Right lobe of liver (tissue), 6 donors: ENCODE measurements at regions not wholly inside any gene's neighbourhood (a gene's known extent, or its start where the extent isn't known, plus 50 kb on each side); places are given as distances from the start of the nearest gene placed in this dataset.

Source experiments
- ATAC-seq, 4 donors: fragments of 200-7000 bp; cut with Tn5 transposase; one replicate each; pipeline ENCODE4 v1.9.1; 2020; ENCODE audit warnings: mild to moderate bottlenecking in 4 of 4, moderate library complexity in 4 of 4
- DNase-seq, 3 donors: peaks; one replicate each; pipeline ENCODE4 v3.0.0-alpha.2; 2020
- H3K27ac ChIP-seq, 3 donors: fragments of 200-600 bp; one replicate each; pipeline ENCODE4 v1.8.0; 2022
- H3K27me3 ChIP-seq, 2 donors: fragments of 200-600 bp; one replicate each; pipeline ENCODE4 v1.8.0; 2022
- H3K36me3 ChIP-seq, 4 donors: fragments of 200-600 bp; sonication (generic) in 1 of 4; one replicate each; pipeline versions ENCODE4 v1.5.1 to v1.8.0; 2017 to 2022; ENCODE audit warnings: control low read depth in 1 of 4
- H3K4me1 ChIP-seq, 4 donors: fragments of 200-600 bp; sonication (generic) in 1 of 4; one replicate each; pipeline versions ENCODE4 v1.5.1 to v1.8.0; 2017 to 2022; ENCODE audit warnings: control low read depth in 1 of 4
- H3K4me3 ChIP-seq, 3 donors: fragments of 200-600 bp; one replicate each; pipeline ENCODE4 v1.8.0; 2022
- H3K9me3 ChIP-seq, 4 donors: fragments of 200-600 bp; sonication (generic) in 1 of 4; one replicate each; pipeline versions ENCODE4 v1.5.1 to v1.8.0; 2017 to 2022; ENCODE audit warnings: control low read depth in 1 of 4
- POLR2A ChIP-seq: fragments of 450-650 bp; IDR thresholded peaks from one replicate; pipeline ENCODE4 v1.6.1; 2017; ENCODE audit warnings: antibody characterized with exemption, mild to moderate bottlenecking
- WGBS: methylation state at CpG from one replicate; pipeline ENCODE4 v1.1.6; 2018; ENCODE audit warnings: low coverage, low lambda C conversion rate; ENCODE audit not compliant: insufficient coverage; ENCODE audit errors: missing lambda C conversion rate; 5-methylcytosine and 5-hydroxymethylcytosine counted together
- intact Hi-C, 2 donors: fragments of 100-400 bp; cut with DNase I; formaldehyde crosslinking; loops; one replicate each; pipeline versions ENCODE4 v1.11.2 to v1.14.1; 2022
- TF ChIP-seq, protein P1 (sequence below), 4 donors: fragments of 200-600 bp in 3 of 4; fragments of 450-650 bp in 1 of 4; IDR thresholded peaks; one replicate each; pipeline versions ENCODE4 v1.5.1 to v1.8.0; 2016 to 2022; ENCODE audit warnings: antibody characterized with exemption in 4 of 4, mild to moderate bottlenecking in 2 of 4
- donor health status: DM: no; HTN: yes; CAD: no.
- donor health status: DM: no; HTN: no; CAD: no.
- donor health status: DM: no; HTN: no; CAD: no.
- donor health status: DM: no; HTN: yes; CAD: no.
- donor health status: DM: no; HTN: yes; CAD: no.

GRCh38 chr9:115739096-115739875 is 414.3 kb upstream of the PAPPA start:
- no peak for DNase-seq
- H3K4me1 ChIP-seq, result no peaks in the 10 kb centered on the region
- no peaks in the 10 kb centered on the region for H3K36me3 ChIP-seq
- WGBS, result 75% methylated on average over 7 of the region's 7 CpGs
- TF ChIP-seq POLR2A, result no peak
- TF ChIP-seq, protein P1, sequence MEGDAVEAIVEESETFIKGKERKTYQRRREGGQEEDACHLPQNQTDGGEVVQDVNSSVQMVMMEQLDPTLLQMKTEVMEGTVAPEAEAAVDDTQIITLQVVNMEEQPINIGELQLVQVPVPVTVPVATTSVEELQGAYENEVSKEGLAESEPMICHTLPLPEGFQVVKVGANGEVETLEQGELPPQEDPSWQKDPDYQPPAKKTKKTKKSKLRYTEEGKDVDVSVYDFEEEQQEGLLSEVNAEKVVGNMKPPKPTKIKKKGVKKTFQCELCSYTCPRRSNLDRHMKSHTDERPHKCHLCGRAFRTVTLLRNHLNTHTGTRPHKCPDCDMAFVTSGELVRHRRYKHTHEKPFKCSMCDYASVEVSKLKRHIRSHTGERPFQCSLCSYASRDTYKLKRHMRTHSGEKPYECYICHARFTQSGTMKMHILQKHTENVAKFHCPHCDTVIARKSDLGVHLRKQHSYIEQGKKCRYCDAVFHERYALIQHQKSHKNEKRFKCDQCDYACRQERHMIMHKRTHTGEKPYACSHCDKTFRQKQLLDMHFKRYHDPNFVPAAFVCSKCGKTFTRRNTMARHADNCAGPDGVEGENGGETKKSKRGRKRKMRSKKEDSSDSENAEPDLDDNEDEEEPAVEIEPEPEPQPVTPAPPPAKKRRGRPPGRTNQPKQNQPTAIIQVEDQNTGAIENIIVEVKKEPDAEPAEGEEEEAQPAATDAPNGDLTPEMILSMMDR (IDR thresholded peaks at IDR 0.05), result no peak
- H3K9me3 ChIP-seq, result no peaks in the 10 kb centered on the region
- intact Hi-C loops, result no loop called here
- H3K4me3 ChIP-seq, result no peak overlapping the region
- no peak overlapping the region for H3K27ac ChIP-seq
- no peaks in the 10 kb centered on the region for H3K27me3 ChIP-seq
- no peak for ATAC-seq

DNA sequence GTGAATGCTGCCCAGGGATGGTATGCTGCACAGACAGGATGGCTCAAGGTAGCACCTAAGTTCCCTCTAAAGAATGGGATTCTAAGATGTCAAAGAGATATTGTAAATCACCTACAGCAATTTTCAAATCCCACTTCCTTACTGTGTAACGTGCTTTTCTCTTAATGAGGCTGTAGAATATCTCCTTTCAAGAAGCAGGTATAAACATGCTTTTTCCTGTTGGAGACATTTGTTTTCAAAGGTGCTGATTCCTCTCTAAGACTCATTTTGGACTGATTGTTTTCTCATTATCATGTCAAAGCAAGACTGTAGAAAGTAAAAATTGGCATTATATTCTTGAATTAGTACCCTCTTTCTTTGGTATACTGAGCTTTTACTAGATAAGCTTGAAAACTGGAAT is 412.6 kb upstream of the PAPPA start:
- 17% methylated on average over 1 of the region's 1 CpG for WGBS
- Histone ChIP-seq H3K36me3 (no peaks in the 10 kb centered on the region), H3K4me3 (no peak overlapping the region), H3K27ac (no peak overlapping the region), H3K4me1 (no peaks in the 10 kb centered on the region), H3K9me3 (no peaks in the 10 kb centered on the region), H3K27me3 (no peaks in the 10 kb centered on the region)
- intact Hi-C loops, result no loop called here
- no peak for DNase-seq
- no peak for ATAC-seq
- no peak for TF ChIP-seq POLR2A
- TF ChIP-seq, protein P1 (IDR thresholded peaks at IDR 0.05), result no peak

GRCh38 chr9:115743709-115744605 is 409.6 kb upstream of the PAPPA start:
- ATAC-seq (no peak), DNase-seq (no peak)
- Histone ChIP-seq H3K27ac (no peak overlapping the region), H3K4me3 (no peak overlapping the region), H3K9me3 (no peaks in the 10 kb centered on the region), H3K4me1 (no peaks in the 10 kb centered on the region), H3K27me3 (no peaks in the 10 kb centered on the region), H3K36me3 (no peaks in the 10 kb centered on the region)
- no peak for TF ChIP-seq POLR2A
- TF ChIP-seq, protein P1 (IDR thresholded peaks at IDR 0.05), result no peak
- whole genome bisulfite sequencing, result 65% methylated on average over 25 of the region's 25 CpGs
- intact Hi-C loops, result no loop called here

GRCh38 chr9:115746496-115746895 is 407.1 kb upstream of the PAPPA start:
- H3K27me3 ChIP-seq, result no peaks in the 10 kb centered on the region
- H3K4me1 ChIP-seq, result no peaks in the 10 kb centered on the region
- ATAC-seq (no peak), DNase-seq (no peak)
- TF ChIP-seq, protein P1 (IDR thresholded peaks at IDR 0.05), result no peak
- no peak for TF ChIP-seq POLR2A
- 43% methylated on average over 6 of the region's 6 CpGs for WGBS
- no peaks in the 10 kb centered on the region for H3K9me3 ChIP-seq
- H3K4me3 ChIP-seq, result no peak overlapping the region
- no peak overlapping the region for H3K27ac ChIP-seq
- H3K36me3 ChIP-seq, result no peaks in the 10 kb centered on the region
- intact Hi-C loops, result no loop called here
